ENCODE measurements at regions not wholly inside any gene's neighbourhood (a gene's known extent, or its start where the extent isn't known, plus 50 kb on each side); places are given as distances from the start of the nearest gene placed in this dataset.

- TF ChIP-seq, protein P1, sequence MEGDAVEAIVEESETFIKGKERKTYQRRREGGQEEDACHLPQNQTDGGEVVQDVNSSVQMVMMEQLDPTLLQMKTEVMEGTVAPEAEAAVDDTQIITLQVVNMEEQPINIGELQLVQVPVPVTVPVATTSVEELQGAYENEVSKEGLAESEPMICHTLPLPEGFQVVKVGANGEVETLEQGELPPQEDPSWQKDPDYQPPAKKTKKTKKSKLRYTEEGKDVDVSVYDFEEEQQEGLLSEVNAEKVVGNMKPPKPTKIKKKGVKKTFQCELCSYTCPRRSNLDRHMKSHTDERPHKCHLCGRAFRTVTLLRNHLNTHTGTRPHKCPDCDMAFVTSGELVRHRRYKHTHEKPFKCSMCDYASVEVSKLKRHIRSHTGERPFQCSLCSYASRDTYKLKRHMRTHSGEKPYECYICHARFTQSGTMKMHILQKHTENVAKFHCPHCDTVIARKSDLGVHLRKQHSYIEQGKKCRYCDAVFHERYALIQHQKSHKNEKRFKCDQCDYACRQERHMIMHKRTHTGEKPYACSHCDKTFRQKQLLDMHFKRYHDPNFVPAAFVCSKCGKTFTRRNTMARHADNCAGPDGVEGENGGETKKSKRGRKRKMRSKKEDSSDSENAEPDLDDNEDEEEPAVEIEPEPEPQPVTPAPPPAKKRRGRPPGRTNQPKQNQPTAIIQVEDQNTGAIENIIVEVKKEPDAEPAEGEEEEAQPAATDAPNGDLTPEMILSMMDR (conservative IDR thresholded peaks at IDR 0.05 in 1 of 2, IDR thresholded peaks at IDR 0.05 in 1 of 2; ENCODE audit: extremely low read depth in 1 of 2, insufficient read depth in 1 of 2, low read depth in 1 of 2, low read length in 2 of 2) = no peak
- no peak for TF ChIP-seq EZH2 (IDR thresholded peaks at IDR 0.05; ENCODE audit: borderline replicate concordance, low read length)
Observed at GRCh38 chr12:127064207-127064606, 1202.8 kb upstream of the TMEM132C start.

Measured in mammary epithelial cell (primary cell).